H1 (cell line): ENCODE measurements at regions not wholly inside any gene's neighbourhood (a gene's known extent, or its start where the extent isn't known, plus 50 kb on each side); places are given as distances from the start of the nearest gene placed in this dataset.

ENCODE experiments used
- CTCF ChIA-PET: fragments of 300-600 bp; sonication (Branson Sonifier 250); formaldehyde crosslinking; loops from one replicate; lab custom pipeline; 2021; ENCODE audit not compliant: partially characterized antibody; lab: Charles Lee
- POLR2A ChIA-PET: fragments of 300-600 bp; sonication (Branson Sonifier 250); formaldehyde crosslinking; loops from one replicate; lab custom pipeline; 2021; ENCODE audit warnings: inconsistent platforms; ENCODE audit not compliant: partially characterized antibody; lab: Charles Lee
- DNase-seq, 2 experiments: peaks; one replicate each; pipeline versions ENCODE4 v3.0.0 to v3.0.0-alpha.2; 2010 to 2022; ENCODE audit warnings: low spot score in 2 of 2, low read depth in 1 of 2, mixed read lengths in 1 of 2
- FAIRE-seq: peaks from 2 replicates; lab custom pipeline; 2011; peaks lifted over from hg19 to GRCh38; lab: Jason Lieb, UNC
- H2AFZ ChIP-seq: 2 replicates; pipeline ENCODE4 v1.8.1; 2012; ENCODE audit warnings: low read length, inconsistent platforms
- H2AK5ac ChIP-seq: 2 replicates; pipeline ENCODE4 v1.6.1; 2013; ENCODE audit warnings: low read depth, low read length
- H2BK120ac ChIP-seq: replicated peaks from 2 replicates; pipeline ENCODE3; 2013; ENCODE audit warnings: low read depth, low read length, inconsistent platforms
- H2BK12ac ChIP-seq: 2 replicates; pipeline ENCODE4 v1.6.1; 2013; ENCODE audit warnings: low read depth, low read length
- H2BK15ac ChIP-seq: 2 replicates; pipeline ENCODE4 v1.6.1; 2013; ENCODE audit warnings: low read length
- H2BK20ac ChIP-seq: 2 replicates; pipeline ENCODE4 v1.6.1; 2013; ENCODE audit warnings: low read length
- H2BK5ac ChIP-seq: 2 replicates; pipeline ENCODE4 v1.6.1; 2013; ENCODE audit warnings: low read depth, low read length
- H3K14ac ChIP-seq: 2 replicates; pipeline ENCODE4 v1.6.1; 2013; ENCODE audit warnings: inconsistent platforms; ENCODE audit not compliant: insufficient read length
- H3K18ac ChIP-seq: 2 replicates; pipeline ENCODE4 v1.6.1; 2013; ENCODE audit warnings: low read length; ENCODE audit errors: extremely low read depth
- H3K23ac ChIP-seq: 2 replicates; pipeline ENCODE4 v1.6.1; 2013; ENCODE audit warnings: inconsistent platforms; ENCODE audit not compliant: insufficient read length
- H3K23me2 ChIP-seq: 2 replicates; pipeline ENCODE4 v1.6.1; 2013; ENCODE audit warnings: low read depth, low read length
- H3K27ac ChIP-seq: 2 replicates; pipeline ENCODE4 v1.6.1; 2011; ENCODE audit warnings: low read depth, low read length, inconsistent platforms
- H3K27me3 ChIP-seq, 4 experiments: replicated peaks in 1 of 4; 1 replicate in 1 of 4; 2 replicates in 3 of 4; pipeline versions ENCODE4 v1.6.1 to v1.8.1; 2011 to 2013; ENCODE audit warnings: low read length in 3 of 4, mild to moderate bottlenecking in 3 of 4, inconsistent platforms in 2 of 4, mixed read lengths in 2 of 4, moderate library complexity in 1 of 4; ENCODE audit not compliant: control insufficient read depth in 3 of 4, insufficient read depth in 3 of 4; ENCODE audit errors: extremely low read depth in 1 of 4
- H3K36me3 ChIP-seq, 4 experiments: 2 replicates each; pipeline versions ENCODE4 v1.6.1 to v1.8.1; 2011 to 2013; ENCODE audit warnings: mild to moderate bottlenecking in 4 of 4, low read length in 3 of 4, moderate library complexity in 2 of 4, control low read depth in 1 of 4, inconsistent platforms in 1 of 4; ENCODE audit not compliant: insufficient read depth in 4 of 4, control insufficient read depth in 2 of 4
- H3K4ac ChIP-seq: replicated peaks from 2 replicates; pipeline ENCODE3; 2013; ENCODE audit warnings: low read length, low read depth, mixed read lengths, inconsistent platforms; ENCODE audit not compliant: insufficient read length
- H3K4me1 ChIP-seq, 4 experiments: replicated peaks in 1 of 4; 1 replicate in 1 of 4; 2 replicates in 3 of 4; pipeline versions ENCODE4 v1.6.1 to v1.8.1; 2011 to 2013; ENCODE audit warnings: low read length in 3 of 4, inconsistent platforms in 2 of 4, mixed read lengths in 1 of 4; ENCODE audit not compliant: insufficient read depth in 4 of 4, control insufficient read depth in 3 of 4
- H3K4me2 ChIP-seq, 2 experiments: 2 replicates each; pipeline versions ENCODE4 v1.6.1 to v1.8.1; 2011 to 2013; ENCODE audit warnings: low read depth in 2 of 2, low read length in 2 of 2, control low read depth in 1 of 2, inconsistent platforms in 1 of 2, mild to moderate bottlenecking in 1 of 2; ENCODE audit not compliant: insufficient read depth in 1 of 2
- H3K4me3 ChIP-seq, 4 experiments: fragments of 200-600, 300-600 bp in 1 of 4; sonication (generic), shearing (Covaris generic), sonication (Bioruptor Twin) in 1 of 4; 2 replicates each; pipeline versions ENCODE4 v1.5.1 to v1.8.1; 2011 to 2016; ENCODE audit warnings: low read length in 4 of 4, low read depth in 3 of 4, control low read depth in 2 of 4, inconsistent platforms in 2 of 4, mild to moderate bottlenecking in 2 of 4, mixed read lengths in 1 of 4, moderate library complexity in 1 of 4; ENCODE audit not compliant: insufficient read depth in 2 of 4; ENCODE audit errors: extremely low read depth in 1 of 4
- H3K56ac ChIP-seq: replicated peaks from 2 replicates; pipeline ENCODE3; 2013; ENCODE audit warnings: low read depth, mild to moderate bottlenecking, mixed read lengths, low read length, inconsistent platforms; ENCODE audit not compliant: insufficient read length
- H3K79me1 ChIP-seq: 2 replicates; pipeline ENCODE4 v1.6.1; 2013; ENCODE audit warnings: low read depth, low read length, control low read depth
- H3K79me2 ChIP-seq, 2 experiments: 2 replicates each; pipeline versions ENCODE4 v1.6.1 to v1.8.1; 2012 to 2013; ENCODE audit warnings: low read length in 2 of 2, mild to moderate bottlenecking in 2 of 2, inconsistent platforms in 1 of 2; ENCODE audit not compliant: insufficient read depth in 2 of 2, control insufficient read depth in 1 of 2
- H3K9ac ChIP-seq, 4 experiments: replicated peaks in 1 of 4; 1 replicate in 1 of 4; 2 replicates in 3 of 4; pipeline versions ENCODE4 v1.6.1 to v1.8.1; 2011 to 2013; ENCODE audit warnings: low read depth in 3 of 4, low read length in 3 of 4, control low read depth in 2 of 4, mild to moderate bottlenecking in 2 of 4, moderate library complexity in 2 of 4, inconsistent platforms in 1 of 4; ENCODE audit errors: extremely low read depth in 1 of 4
- H3K9me3 ChIP-seq, 2 experiments: 2 replicates each; pipeline versions ENCODE4 v1.6.1 to v1.8.1; 2012 to 2013; ENCODE audit warnings: mild to moderate bottlenecking in 2 of 2, moderate library complexity in 2 of 2, control low read depth in 1 of 2, inconsistent platforms in 1 of 2, low read depth in 1 of 2, low read length in 1 of 2, mixed read lengths in 1 of 2; ENCODE audit not compliant: insufficient read depth in 2 of 2
- H4K20me1 ChIP-seq, 2 experiments: replicated peaks in 1 of 2; 2 replicates each; pipeline versions ENCODE3 to v1.8.1; 2011 to 2013; ENCODE audit warnings: inconsistent platforms in 2 of 2, low read length in 2 of 2, mild to moderate bottlenecking in 1 of 2; ENCODE audit not compliant: insufficient read depth in 2 of 2, control insufficient read depth in 1 of 2
- H4K5ac ChIP-seq: 2 replicates; pipeline ENCODE4 v1.6.1; 2013; ENCODE audit warnings: low read length, low read depth, mixed read lengths, inconsistent platforms; ENCODE audit not compliant: insufficient read length
- H4K8ac ChIP-seq: 2 replicates; pipeline ENCODE4 v1.8.0; 2013; ENCODE audit warnings: mild to moderate bottlenecking, moderate library complexity, low read length, inconsistent platforms; ENCODE audit not compliant: insufficient read depth; ENCODE audit errors: extremely low read depth
- H4K91ac ChIP-seq: replicated peaks from 2 replicates; pipeline ENCODE3; 2013; ENCODE audit warnings: low read length, mixed read lengths, inconsistent platforms; ENCODE audit not compliant: insufficient read length
- CBX5 ChIP-seq: fragments of 300-800, 300-1000 bp; sonication (generic); IDR thresholded peaks from 2 replicates; pipeline ENCODE4 v1.7.1; 2016; ENCODE audit warnings: antibody characterized with exemption, low read length, low read depth
- MAX ChIP-seq: IDR thresholded peaks from 2 replicates; pipeline ENCODE4 v1.6.1; 2012; ENCODE audit warnings: inconsistent platforms
- TCF12 ChIP-seq: IDR thresholded peaks from 2 replicates; pipeline ENCODE4 v1.6.1; 2011; ENCODE audit warnings: low read depth, mild to moderate bottlenecking, low read length
- WGBS, 2 experiments: shearing (Covaris generic) in 1 of 2; methylation state at CpG; one replicate each; pipeline versions ENCODE4 v1.1.6 to v1.1.7; 2013 to 2015; ENCODE audit warnings: low lambda C conversion rate in 2 of 2, mixed read lengths in 2 of 2, inconsistent platforms in 1 of 2, low coverage in 1 of 2, missing lambda C conversion rate in 1 of 2; ENCODE audit not compliant: insufficient replicate concordance in 2 of 2, insufficient coverage in 1 of 2, insufficient read length in 1 of 2; ENCODE audit errors: extremely low coverage in 1 of 2, missing lambda C conversion rate in 1 of 2; 5-methylcytosine and 5-hydroxymethylcytosine counted together

- TF ChIP-seq TCF12 (no peak), CBX5 (no peak), MAX (no peak)
- Histone ChIP-seq H3K9ac (no peak overlapping the region), H3K27ac (no peak overlapping the region), H3K4ac (no peak overlapping the region), H3K18ac (no peak overlapping the region), H2BK12ac (no peak overlapping the region), H4K5ac (no peak overlapping the region), H3K56ac (no peak overlapping the region), H2BK120ac (no peak overlapping the region), H3K4me3 (no peak overlapping the region), H4K8ac (no peak overlapping the region), H2BK5ac (no peak overlapping the region), H2BK20ac (no peak overlapping the region), H3K4me1 (peaks cover 0 to 5% (median 0%) of the 10 kb centered on the region in 4 experiments; a peak in 1 of 7 replicates), H3K36me3 (no peaks in the 10 kb centered on the region), H3K23ac (no peak overlapping the region), H3K79me2 (no peaks in the 10 kb centered on the region), H2BK15ac (no peak overlapping the region), H3K79me1 (no peaks in the 10 kb centered on the region), H2AK5ac (no peak overlapping the region), H4K20me1 (no peaks in the 10 kb centered on the region), H3K23me2 (no peaks in the 10 kb centered on the region), H3K9me3 (no peaks in the 10 kb centered on the region), H3K27me3 (no peaks in the 10 kb centered on the region), H3K14ac (no peak overlapping the region), H3K4me2 (no peak overlapping the region), H2AFZ (no peak overlapping the region), H4K91ac (no peak overlapping the region)
- ChIA-PET CTCF (no interaction called here), POLR2A (no interaction called here)
- DNase-seq (no peak), FAIRE-seq (no peak)
- WGBS, 2 experiments = 87% methylated on average over 1 of the region's 1 CpG; no CpG with 5 or more reads in 1 of the 2 experiments
Observed at GRCh38 chr2:22497064-22497463, 887.9 kb upstream of the KLHL29 start.
